ENCODE measurements at regions not wholly inside any gene's neighbourhood (a gene's known extent, or its start where the extent isn't known, plus 50 kb on each side); places are given as distances from the start of the nearest gene placed in this dataset.

- no peak for TF ChIP-seq BCL3 (IDR thresholded peaks at IDR 0.05; ENCODE audit: borderline replicate concordance, insufficient read depth, low read depth, low read length, poor library complexity, severe bottlenecking)
- no peak for TF ChIP-seq ELK1 (IDR thresholded peaks at IDR 0.05; ENCODE audit: low read depth, low read length)
- TF ChIP-seq POLR2A (IDR thresholded peaks at IDR 0.05; ENCODE audit: low read depth, low read length), result no peak
- no peak for TF ChIP-seq CTCF (IDR thresholded peaks at IDR 0.05 in 2 of 3, conservative IDR thresholded peaks at IDR 0.05 in 1 of 3; ENCODE audit: control insufficient read depth in 2 of 3, extremely low read depth in 1 of 3, insufficient read depth in 1 of 3, low read depth in 3 of 3, low read length in 3 of 3)
- TF ChIP-seq PAX5 (IDR thresholded peaks at IDR 0.05; ENCODE audit: borderline replicate concordance, low read depth, low read length), result no peak
- no peak for TF ChIP-seq RCOR1 (conservative IDR thresholded peaks at IDR 0.05; ENCODE audit: low read depth, low read length)
- no peak for TF ChIP-seq YY1 (IDR thresholded peaks at IDR 0.05; ENCODE audit: low read depth, low read length)
- no peak for TF ChIP-seq MTA2 (IDR thresholded peaks at IDR 0.05; ENCODE audit: low read depth)
- TF ChIP-seq JUNB (IDR thresholded peaks at IDR 0.05), result no peak
- no peak for TF ChIP-seq PKNOX1 (IDR thresholded peaks at IDR 0.05)
- TF ChIP-seq RAD51 (IDR thresholded peaks at IDR 0.05), result no peak
- TF ChIP-seq POLR2AphosphoS5 (IDR thresholded peaks at IDR 0.05; ENCODE audit: low read length), result no peak
Observed at GRCh38 chr6:150756173-150756572, 109.3 kb upstream of the MTHFD1L start.

Data from GM12878 (cell line).